ENCODE measurements at regions not wholly inside any gene's neighbourhood (a gene's known extent, or its start where the extent isn't known, plus 50 kb on each side); places are given as distances from the start of the nearest gene placed in this dataset.

DNA sequence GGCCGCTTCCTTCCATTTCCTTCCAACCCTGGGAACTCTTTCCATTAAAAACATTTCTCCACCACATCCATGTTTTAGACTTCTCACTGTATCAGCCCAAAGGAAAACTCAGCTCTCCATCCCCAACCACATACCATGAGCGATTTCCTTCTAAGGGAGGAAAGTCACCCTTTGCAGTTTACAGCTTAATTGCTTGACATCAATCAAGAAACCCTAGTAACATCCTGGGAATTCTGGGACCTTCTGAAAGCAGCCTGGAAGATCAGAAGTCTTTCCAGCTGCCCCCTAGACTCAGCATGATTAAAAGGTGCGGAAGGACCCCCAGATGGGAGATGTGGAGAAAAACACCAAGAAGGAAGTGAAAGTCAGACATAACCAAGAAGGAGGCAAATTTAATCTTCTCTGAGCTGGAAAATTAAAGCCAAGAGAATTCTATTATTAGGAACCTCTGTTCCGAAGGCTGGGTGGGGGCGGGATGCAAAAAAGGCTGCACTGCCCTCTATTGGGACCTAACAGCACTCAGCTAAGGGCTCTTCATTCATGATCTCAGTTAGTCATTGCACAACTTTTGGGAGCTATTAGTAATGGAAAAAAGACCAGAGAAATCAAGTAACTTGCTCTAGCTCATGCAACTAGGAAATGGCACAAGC is 73.3 kb upstream of the PLXNC1 start:
- peak; percentile 82 for TF ChIP-seq CTCF (IDR thresholded peaks at IDR 0.05)
- peak; percentile 86 for DNase-seq
- H3K27me3 Mint-ChIP-seq (ENCODE audit: insufficient read depth) = peaks cover 4% of the 10 kb centered on the region
- H3K36me3 Mint-ChIP-seq (ENCODE audit: low read depth) = no peaks in the 10 kb centered on the region
- peak overlapping the region; percentile 42 for H3K4me3 Mint-ChIP-seq
- H3K27ac Mint-ChIP-seq = peak overlapping the region; percentile 68
- peaks cover 30% of the 10 kb centered on the region for H3K4me1 Mint-ChIP-seq (ENCODE audit: low read depth)
- H3K9me3 Mint-ChIP-seq = no peaks in the 10 kb centered on the region

DNA sequence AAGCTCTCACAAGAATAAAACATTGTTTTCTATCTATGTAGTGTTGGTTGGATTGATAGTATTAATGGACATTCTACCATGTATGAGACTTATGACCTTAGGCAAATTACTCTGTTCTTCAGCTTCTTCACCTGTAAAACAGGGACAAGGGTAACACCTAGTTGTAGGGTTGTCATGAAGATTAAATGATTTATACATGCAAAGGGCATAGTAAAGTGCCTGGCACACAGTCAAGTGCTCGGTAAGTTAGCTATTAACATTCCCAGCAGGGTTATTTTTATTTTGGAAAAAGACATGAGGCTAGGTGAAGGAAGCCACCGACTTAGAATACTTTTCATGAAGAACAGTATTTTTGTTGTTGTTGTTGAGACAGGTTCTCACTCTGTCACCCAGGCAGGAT is 71.2 kb upstream of the PLXNC1 start:
- Mint-ChIP-seq H3K27me3 (ENCODE audit: insufficient read depth) (peaks cover 4% of the 10 kb centered on the region), H3K9me3 (no peaks in the 10 kb centered on the region), H3K27ac (no peak overlapping the region), H3K36me3 (ENCODE audit: low read depth) (no peaks in the 10 kb centered on the region), H3K4me1 (ENCODE audit: low read depth) (peaks cover 33% of the 10 kb centered on the region), H3K4me3 (no peak overlapping the region)
- no peak for DNase-seq
- no peak for TF ChIP-seq CTCF (IDR thresholded peaks at IDR 0.05)

DNA sequence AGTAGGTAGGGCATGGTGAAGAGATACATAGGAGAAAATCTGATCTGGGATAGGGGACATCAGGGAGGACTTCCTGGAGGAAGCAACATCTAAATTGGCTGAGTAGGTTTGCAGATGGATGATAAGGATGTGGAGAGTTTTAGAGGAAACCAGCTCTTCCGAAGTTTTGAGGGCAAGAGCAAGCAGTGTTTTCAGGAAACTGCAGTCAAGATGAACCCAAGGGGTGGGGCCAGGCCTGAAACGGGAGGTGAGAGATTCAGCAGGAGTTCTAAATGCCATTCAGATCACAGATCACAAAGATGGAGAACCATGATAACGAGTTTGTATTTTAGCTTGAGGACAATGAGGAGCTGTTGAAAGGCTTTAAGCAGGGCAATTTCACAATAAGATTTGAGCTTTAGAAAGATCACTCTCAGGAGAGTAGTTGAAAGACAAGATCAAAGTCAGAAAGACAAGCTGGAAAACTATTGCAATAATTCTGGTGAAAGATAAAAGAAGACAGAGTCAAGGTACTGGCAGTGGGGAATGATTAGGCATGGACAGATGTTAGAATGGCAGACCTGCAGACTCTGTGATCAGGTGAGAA is 70.1 kb upstream of the PLXNC1 start:
- Mint-ChIP-seq H3K4me1 (ENCODE audit: low read depth) (peaks cover 39% of the 10 kb centered on the region), H3K27ac (no peak overlapping the region), H3K4me3 (no peak overlapping the region), H3K9me3 (peaks cover 5% of the 10 kb centered on the region; the same call in 1 of the 2 replicates), H3K36me3 (ENCODE audit: low read depth) (no peaks in the 10 kb centered on the region), H3K27me3 (ENCODE audit: insufficient read depth) (peaks cover 4% of the 10 kb centered on the region)
- DNase-seq = no peak
- no peak for TF ChIP-seq CTCF (IDR thresholded peaks at IDR 0.05)

DNA sequence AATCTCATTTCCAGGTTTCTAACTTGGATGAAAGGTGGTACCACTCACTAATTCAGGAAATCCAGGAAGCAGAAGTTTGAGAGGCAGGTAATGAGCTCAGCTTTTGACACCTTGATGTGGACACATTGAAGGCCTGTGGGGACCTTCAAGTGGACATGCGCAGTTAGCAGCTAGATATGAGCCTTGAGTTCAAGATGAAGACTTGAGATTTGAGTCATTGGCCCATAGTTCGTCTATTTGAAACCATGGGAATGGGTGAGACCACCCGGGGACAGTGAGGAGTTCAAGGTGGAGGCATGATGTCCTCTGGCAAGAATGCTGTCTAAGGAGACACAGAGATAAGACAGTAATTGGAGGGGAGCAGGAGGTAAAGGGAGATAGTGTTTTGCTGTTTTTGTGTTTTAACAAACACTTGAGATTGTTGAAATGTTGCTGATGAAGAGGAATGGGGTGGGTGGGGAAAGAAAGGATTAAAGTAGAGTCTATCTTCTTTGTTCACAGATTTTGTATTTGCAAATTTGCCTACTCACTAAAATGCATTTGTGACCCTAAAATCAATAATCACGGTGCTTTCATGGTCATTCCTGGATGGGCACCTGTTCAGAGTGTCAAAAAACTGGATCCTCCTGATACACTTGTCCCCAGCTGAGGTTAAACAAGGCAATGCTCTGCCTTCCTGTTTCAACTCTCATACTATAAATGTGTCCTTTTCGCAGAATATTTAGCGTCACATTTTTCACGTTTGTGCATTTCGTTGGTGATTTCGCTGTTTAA is 69.5 kb upstream of the PLXNC1 start:
- H3K27me3 Mint-ChIP-seq (ENCODE audit: insufficient read depth) = peaks cover 4% of the 10 kb centered on the region; the same call in 1 of the 2 replicates
- H3K4me1 Mint-ChIP-seq (ENCODE audit: low read depth) = peaks cover 40% of the 10 kb centered on the region
- TF ChIP-seq CTCF (IDR thresholded peaks at IDR 0.05) = no peak
- no peaks in the 10 kb centered on the region for H3K36me3 Mint-ChIP-seq (ENCODE audit: low read depth)
- no peak for DNase-seq
- peaks cover 10% of the 10 kb centered on the region; the same call in 1 of the 2 replicates for H3K9me3 Mint-ChIP-seq
- H3K27ac Mint-ChIP-seq = no peak overlapping the region
- H3K4me3 Mint-ChIP-seq = no peak overlapping the region

DNA sequence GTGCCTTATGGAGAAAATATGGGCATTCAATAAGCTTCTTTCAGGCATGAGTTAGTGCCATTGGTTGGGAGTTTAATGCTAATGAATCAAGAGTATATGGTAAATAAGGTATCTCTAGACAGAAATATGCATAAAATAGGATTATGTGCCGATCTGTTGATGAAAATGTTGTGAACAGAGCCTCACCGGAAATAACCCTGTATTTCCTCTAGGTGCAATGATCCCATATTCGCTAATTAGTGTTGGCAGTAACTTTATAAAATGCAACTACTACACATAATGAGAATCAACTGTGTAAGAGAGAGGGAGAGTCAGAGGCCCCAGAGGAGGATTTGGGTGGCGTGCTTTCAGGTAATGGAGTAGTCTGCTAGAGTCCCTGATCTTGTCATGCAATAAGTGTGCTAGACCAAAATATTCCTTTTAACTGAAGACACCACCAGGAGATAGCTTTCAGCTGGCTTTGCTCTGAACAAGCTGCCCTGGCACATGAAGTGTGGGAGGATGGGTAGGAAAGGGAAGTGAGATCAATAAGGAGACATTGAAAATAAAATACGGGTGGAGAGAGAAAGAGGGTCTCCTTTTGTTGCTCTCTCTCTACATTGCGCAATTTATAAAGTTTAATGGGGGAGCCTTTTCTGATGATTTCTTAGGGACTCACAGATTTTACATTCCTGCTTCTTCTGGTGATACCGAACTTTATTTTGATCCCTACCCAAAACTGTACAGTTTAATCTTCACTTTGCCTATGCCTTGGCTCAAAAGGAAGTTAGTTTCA is 68.6 kb upstream of the PLXNC1 start:
- peaks cover 1% of the 10 kb centered on the region; the same call in 1 of the 2 replicates for H3K27me3 Mint-ChIP-seq (ENCODE audit: insufficient read depth)
- H3K36me3 Mint-ChIP-seq (ENCODE audit: low read depth) = no peaks in the 10 kb centered on the region
- peaks cover 10% of the 10 kb centered on the region; the same call in 1 of the 2 replicates for H3K9me3 Mint-ChIP-seq
- no peak overlapping the region for H3K4me3 Mint-ChIP-seq
- no peak overlapping the region for H3K27ac Mint-ChIP-seq
- peaks cover 39% of the 10 kb centered on the region for H3K4me1 Mint-ChIP-seq (ENCODE audit: low read depth)
- no peak for TF ChIP-seq CTCF (IDR thresholded peaks at IDR 0.05)
- DNase-seq = no peak
